ENCODE measurements at regions not wholly inside any gene's neighbourhood (a gene's known extent, or its start where the extent isn't known, plus 50 kb on each side); places are given as distances from the start of the nearest gene placed in this dataset.
"Not testable (repeated sequence)": the region's sequence is repeated elsewhere in the genome, so short reads cannot be mapped to it uniquely, and the experiment has no call there.

DNA sequence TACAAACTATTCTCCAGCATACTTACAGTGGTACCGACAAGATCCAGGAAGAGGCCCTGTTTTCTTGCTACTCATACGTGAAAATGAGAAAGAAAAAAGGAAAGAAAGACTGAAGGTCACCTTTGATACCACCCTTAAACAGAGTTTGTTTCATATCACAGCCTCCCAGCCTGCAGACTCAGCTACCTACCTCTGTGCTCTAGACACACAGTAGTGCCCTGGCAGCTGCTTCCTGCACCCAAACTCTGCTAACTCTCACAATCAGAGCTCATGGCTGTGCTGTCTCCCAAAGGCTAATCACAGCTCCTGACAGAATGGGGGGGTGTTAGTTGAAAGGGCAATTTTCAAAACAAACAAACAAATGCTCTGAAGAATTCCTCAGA is 95.2 kb upstream of the OR4E1 start:
- WGBS, 2 donors: 68 to 78% methylated on average over 2 of the region's 2 CpGs
- no peak overlapping the region for H3K4me3 ChIP-seq
- no peaks in the 10 kb centered on the region for H3K4me1 ChIP-seq
- DNase-seq (no peak), ATAC-seq (ENCODE audit: low FRiP score in 2 of 2) (no peak)
- no peaks in the 10 kb centered on the region for H3K36me3 ChIP-seq
- no peak for TF ChIP-seq EP300 (IDR thresholded peaks at IDR 0.05)
- TF ChIP-seq, protein P1, sequence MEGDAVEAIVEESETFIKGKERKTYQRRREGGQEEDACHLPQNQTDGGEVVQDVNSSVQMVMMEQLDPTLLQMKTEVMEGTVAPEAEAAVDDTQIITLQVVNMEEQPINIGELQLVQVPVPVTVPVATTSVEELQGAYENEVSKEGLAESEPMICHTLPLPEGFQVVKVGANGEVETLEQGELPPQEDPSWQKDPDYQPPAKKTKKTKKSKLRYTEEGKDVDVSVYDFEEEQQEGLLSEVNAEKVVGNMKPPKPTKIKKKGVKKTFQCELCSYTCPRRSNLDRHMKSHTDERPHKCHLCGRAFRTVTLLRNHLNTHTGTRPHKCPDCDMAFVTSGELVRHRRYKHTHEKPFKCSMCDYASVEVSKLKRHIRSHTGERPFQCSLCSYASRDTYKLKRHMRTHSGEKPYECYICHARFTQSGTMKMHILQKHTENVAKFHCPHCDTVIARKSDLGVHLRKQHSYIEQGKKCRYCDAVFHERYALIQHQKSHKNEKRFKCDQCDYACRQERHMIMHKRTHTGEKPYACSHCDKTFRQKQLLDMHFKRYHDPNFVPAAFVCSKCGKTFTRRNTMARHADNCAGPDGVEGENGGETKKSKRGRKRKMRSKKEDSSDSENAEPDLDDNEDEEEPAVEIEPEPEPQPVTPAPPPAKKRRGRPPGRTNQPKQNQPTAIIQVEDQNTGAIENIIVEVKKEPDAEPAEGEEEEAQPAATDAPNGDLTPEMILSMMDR (IDR thresholded peaks at IDR 0.05): no peak
- TF ChIP-seq POLR2A (IDR thresholded peaks at IDR 0.05): no peak
- TF ChIP-seq POLR2AphosphoS5 (IDR thresholded peaks at IDR 0.05): no peak
- H3K27me3 ChIP-seq: no peaks in the 10 kb centered on the region
- no peak overlapping the region for H3K27ac ChIP-seq
- no peaks in the 10 kb centered on the region for H3K9me3 ChIP-seq

DNA sequence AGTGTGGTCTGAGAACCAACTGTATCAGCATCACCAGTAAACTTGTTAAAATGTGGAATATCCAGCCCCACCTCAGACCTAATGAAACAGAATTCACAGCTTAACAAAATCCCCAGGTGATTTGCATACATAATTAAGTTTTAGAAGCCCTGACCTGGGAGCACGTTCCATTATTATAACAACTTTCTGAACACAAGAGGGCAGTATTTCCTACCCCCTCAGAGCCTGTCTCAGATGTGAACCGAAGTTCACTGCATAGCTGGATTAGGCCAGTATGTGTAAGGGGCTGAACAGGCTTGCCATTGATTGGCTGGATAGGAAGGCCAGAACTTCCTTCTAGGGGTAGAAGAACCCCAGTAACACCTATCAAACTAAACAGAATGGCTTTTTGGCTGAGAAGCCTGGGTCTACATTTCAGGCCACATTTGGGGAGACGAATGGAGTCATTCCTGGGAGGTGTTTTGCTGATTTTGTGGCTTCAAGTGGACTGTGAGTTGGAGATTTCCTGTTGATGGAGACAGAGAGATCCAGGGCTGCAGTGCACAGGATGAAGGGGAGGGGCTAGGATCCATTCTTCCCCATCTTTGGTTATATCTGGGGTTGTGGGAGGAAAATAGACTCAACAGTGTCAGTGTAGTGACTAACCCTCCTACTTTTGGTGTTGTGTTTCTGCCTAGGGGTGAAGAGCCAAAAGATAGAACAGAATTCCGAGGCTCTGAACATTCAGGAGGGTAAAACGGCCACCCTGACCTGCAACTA is 94.7 kb upstream of the OR4E1 start:
- H3K4me3 ChIP-seq: no peak overlapping the region
- H3K4me1 ChIP-seq: no peaks in the 10 kb centered on the region
- no peaks in the 10 kb centered on the region for H3K27me3 ChIP-seq
- no peaks in the 10 kb centered on the region for H3K9me3 ChIP-seq
- no peak overlapping the region for H3K27ac ChIP-seq
- DNase-seq: no peak
- no peak for ATAC-seq (ENCODE audit: low FRiP score in 2 of 2)
- no peaks in the 10 kb centered on the region for H3K36me3 ChIP-seq
- WGBS, 2 donors: 43 to 52% methylated on average over 5 of the region's 5 CpGs
- TF ChIP-seq POLR2AphosphoS5 (IDR thresholded peaks at IDR 0.05): no peak
- TF ChIP-seq, protein P1 (IDR thresholded peaks at IDR 0.05): peak in 1 of 6 experiments; percentile 18

DNA sequence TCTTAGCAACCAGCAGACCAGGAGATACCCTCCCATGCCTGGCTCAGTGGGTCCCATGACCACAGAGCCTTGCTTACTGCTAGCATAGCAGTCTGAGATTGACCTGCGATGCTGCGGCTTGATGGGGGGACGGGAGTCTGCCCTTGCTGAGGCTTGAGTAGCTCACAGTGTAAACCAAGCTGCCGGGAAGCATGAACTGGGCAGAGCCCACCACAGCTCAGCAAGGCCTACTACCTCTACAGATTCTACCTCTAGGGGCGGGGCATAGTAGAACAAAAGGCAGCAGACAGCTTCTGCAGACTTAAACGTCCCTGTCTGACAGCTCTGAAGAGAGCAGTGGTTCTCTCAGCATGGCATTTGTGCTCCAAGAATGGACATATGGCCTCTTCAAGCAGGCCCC is 86.7 kb upstream of the OR4E1 start:
- H3K27ac ChIP-seq; H3K4me1 ChIP-seq; H3K27me3 ChIP-seq; H3K36me3 ChIP-seq; ATAC-seq (ENCODE audit: low FRiP score in 2 of 2); H3K9me3 ChIP-seq; H3K4me3 ChIP-seq; DNase-seq: not testable (repeated sequence)
- 43 to 69% methylated on average over 2 of the region's 6 CpGs for WGBS, 2 donors

DNA sequence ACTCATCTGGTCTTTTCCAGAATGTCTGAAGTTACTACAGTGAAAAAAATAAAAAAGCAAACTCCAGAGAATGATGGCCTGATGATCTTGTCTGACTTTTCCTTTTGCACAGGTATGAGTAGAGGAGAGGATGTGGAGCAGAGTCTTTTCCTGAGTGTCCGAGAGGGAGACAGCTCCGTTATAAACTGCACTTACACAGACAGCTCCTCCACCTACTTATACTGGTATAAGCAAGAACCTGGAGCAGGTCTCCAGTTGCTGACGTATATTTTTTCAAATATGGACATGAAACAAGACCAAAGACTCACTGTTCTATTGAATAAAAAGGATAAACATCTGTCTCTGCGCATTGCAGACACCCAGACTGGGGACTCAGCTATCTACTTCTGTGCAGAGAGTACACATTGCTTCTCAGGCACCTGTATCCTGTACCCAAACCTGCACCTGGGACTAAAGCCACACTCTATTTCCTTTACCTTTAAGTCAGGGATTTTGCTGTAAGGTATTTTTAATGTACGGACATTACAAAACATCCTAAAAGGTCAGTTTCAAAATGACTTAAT is 75.8 kb upstream of the OR4E1 start:
- WGBS, 2 donors: 73 to 75% methylated on average over 5 of the region's 5 CpGs
- no peak for TF ChIP-seq POLR2AphosphoS5 (IDR thresholded peaks at IDR 0.05)
- no peak for TF ChIP-seq POLR2A (IDR thresholded peaks at IDR 0.05)
- TF ChIP-seq, protein P1 (IDR thresholded peaks at IDR 0.05): no peak
- TF ChIP-seq EP300 (IDR thresholded peaks at IDR 0.05): no peak
- no peaks in the 10 kb centered on the region for H3K9me3 ChIP-seq

DNA sequence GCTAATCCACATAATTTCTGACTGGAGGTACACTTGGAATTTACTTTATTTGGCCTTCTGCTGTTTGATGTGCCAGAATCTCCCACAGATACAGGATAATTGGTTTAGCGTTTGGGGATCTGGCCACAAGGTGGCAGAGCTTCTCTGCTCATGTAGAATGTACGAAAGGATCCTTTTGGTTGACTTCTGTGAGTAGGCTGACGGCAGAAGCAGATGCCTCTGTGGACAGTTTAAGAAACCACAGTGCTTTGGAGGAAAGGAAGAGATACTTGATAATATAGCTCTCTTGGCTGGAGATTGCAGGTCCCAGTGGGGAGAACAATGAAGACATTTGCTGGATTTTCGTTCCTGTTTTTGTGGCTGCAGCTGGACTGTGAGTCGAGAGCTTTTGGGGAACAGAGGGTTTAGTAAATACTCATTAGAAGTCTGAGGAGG is 75.3 kb upstream of the OR4E1 start:
- TF ChIP-seq, protein P1 (IDR thresholded peaks at IDR 0.05): peak in 5 of 6 experiments; percentile 22 to 44 (median 42)
- TF ChIP-seq POLR2AphosphoS5 (IDR thresholded peaks at IDR 0.05): no peak
- TF ChIP-seq POLR2A (IDR thresholded peaks at IDR 0.05): no peak
- no peak for TF ChIP-seq EP300 (IDR thresholded peaks at IDR 0.05)
- peak; percentile 46 to 72 for ATAC-seq (ENCODE audit: low FRiP score in 2 of 2)
- no peak overlapping the region for H3K27ac ChIP-seq
- 8 to 13% methylated on average over 5 of the region's 5 CpGs for WGBS, 2 donors
- H3K9me3 ChIP-seq: no peaks in the 10 kb centered on the region
- peaks cover 0 to 4% (median 0%) of the 10 kb centered on the region in 4 donors for H3K4me1 ChIP-seq
- no peak overlapping the region for H3K4me3 ChIP-seq
- no peaks in the 10 kb centered on the region for H3K36me3 ChIP-seq
- no peaks in the 10 kb centered on the region for H3K27me3 ChIP-seq
- DNase-seq: peak in 1 of 2 donors; percentile 26

More for the DNA sequence above, 75.8 kb upstream of the OR4E1 start:
- H3K4me3 ChIP-seq: no peak overlapping the region
- no peak for DNase-seq
- no peaks in the 10 kb centered on the region for H3K36me3 ChIP-seq
- no peak for ATAC-seq (ENCODE audit: low FRiP score in 2 of 2)
- H3K4me1 ChIP-seq: peaks cover 0 to 4% (median 0%) of the 10 kb centered on the region in 4 donors
- H3K27ac ChIP-seq: no peak overlapping the region
- no peaks in the 10 kb centered on the region for H3K27me3 ChIP-seq

Measured in upper lobe of left lung (tissue), 6 donors.